ENCODE measurements at regions not wholly inside any gene's neighbourhood (a gene's known extent, or its start where the extent isn't known, plus 50 kb on each side); places are given as distances from the start of the nearest gene placed in this dataset.
A peak's percentile ranks its signal among the peaks of the same experiment; 100 is the strongest.

DNA sequence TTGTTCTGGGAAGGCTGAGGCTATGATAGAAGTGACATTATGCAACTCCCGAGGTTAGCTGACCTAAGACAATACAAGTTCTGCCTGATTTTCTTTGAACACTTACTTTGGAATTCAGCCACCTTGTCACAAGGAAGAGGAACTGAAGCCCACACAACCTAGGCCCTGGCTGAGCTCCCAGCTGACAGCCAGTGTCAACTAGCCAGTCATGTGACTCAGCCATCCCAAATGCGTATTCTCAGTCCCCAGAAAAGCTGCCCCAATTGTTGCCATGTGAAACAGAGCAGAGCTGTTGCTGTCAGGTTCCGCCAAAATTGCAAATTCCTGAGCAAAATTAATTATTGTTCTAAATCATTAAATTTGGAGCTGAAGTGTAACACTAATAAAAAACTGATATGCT lies 1010.0 kb downstream of the XPNPEP1 start:
- Histone ChIP-seq H3K36me3 (no peaks in the 10 kb centered on the region), H3K27ac (no peak overlapping the region), H3K4me1 (ENCODE audit: low read depth) (no peaks in the 10 kb centered on the region), H3K27me3 (no peaks in the 10 kb centered on the region), H3K9me3 (ENCODE audit: low read depth) (peaks cover 3% of the 10 kb centered on the region), H3K4me3 (no peak overlapping the region)
- DNase-seq (ENCODE audit: low read depth in 1 of 2, low spot score in 1 of 2) = no peak
- TF ChIP-seq, protein P1, sequence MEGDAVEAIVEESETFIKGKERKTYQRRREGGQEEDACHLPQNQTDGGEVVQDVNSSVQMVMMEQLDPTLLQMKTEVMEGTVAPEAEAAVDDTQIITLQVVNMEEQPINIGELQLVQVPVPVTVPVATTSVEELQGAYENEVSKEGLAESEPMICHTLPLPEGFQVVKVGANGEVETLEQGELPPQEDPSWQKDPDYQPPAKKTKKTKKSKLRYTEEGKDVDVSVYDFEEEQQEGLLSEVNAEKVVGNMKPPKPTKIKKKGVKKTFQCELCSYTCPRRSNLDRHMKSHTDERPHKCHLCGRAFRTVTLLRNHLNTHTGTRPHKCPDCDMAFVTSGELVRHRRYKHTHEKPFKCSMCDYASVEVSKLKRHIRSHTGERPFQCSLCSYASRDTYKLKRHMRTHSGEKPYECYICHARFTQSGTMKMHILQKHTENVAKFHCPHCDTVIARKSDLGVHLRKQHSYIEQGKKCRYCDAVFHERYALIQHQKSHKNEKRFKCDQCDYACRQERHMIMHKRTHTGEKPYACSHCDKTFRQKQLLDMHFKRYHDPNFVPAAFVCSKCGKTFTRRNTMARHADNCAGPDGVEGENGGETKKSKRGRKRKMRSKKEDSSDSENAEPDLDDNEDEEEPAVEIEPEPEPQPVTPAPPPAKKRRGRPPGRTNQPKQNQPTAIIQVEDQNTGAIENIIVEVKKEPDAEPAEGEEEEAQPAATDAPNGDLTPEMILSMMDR (IDR thresholded peaks at IDR 0.05; ENCODE audit: low read depth, low read length) = no peak

DNA sequence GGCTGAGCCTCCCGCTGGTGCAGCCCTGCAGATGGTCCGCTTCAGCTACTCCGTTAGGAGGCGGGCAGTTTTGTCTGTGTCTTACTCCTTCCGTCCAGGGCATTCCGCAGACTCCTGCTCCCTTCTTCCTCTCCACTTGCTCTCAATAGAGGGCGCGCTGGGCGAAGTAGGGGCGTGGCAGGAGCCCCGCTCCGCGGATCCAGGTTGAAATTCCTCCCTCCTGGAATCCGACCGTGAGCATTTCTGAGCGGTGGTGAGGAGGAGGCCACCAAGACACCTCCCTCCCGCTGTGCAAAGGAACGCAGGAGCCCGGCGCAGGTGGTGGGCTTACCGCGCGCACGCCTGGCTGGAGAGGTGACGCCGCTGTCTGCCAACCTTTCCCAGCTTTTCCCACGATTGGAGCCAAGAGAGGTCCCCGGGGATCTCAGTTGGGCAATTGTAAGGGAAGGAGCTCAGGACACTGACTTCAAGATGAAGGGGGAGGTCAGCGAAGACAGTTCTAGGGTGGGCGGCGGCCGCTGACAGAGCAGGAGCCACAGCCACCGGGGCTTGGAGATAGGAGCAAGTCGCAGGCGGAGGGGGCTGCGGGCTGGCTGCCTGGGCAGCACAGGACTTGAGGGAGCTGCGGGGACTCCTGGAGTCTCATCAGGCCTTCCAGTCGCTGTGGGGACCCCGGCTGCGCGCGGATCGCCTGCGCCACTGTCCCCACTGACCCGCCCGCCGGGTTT lies 1011.3 kb downstream of the XPNPEP1 start:
- no peak overlapping the region for H3K27ac ChIP-seq
- peaks cover 3% of the 10 kb centered on the region for H3K9me3 ChIP-seq (ENCODE audit: low read depth)
- H3K27me3 ChIP-seq = no peaks in the 10 kb centered on the region
- TF ChIP-seq, protein P1 (IDR thresholded peaks at IDR 0.05; ENCODE audit: low read depth, low read length) = peak; percentile 66
- no peak overlapping the region for H3K4me3 ChIP-seq
- no peaks in the 10 kb centered on the region for H3K4me1 ChIP-seq (ENCODE audit: low read depth)
- H3K36me3 ChIP-seq = no peaks in the 10 kb centered on the region
- DNase-seq (ENCODE audit: low read depth in 1 of 2, low spot score in 1 of 2) = peak in 1 of 2 donors; percentile 57

DNA sequence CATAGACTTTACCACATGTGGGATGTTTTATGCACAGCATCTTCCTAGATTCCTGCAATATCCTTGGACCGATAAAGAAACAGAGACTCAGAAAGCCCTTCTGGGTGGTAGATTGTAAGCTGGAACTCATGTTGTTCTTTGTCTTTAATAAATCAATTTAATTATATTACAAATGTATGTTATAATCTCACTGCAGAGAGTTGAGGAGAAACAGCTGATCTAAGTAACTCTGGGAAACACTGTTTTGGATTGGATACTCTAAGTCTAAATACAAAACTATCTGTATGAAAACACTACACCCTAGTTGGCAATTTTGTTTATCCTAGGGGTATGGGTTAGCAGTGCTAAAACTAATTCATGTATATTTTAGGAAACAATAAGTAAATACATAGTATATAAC lies 1015.2 kb downstream of the XPNPEP1 start:
- Histone ChIP-seq H3K27me3 (no peaks in the 10 kb centered on the region), H3K9me3 (ENCODE audit: low read depth) (no peaks in the 10 kb centered on the region), H3K36me3 (no peaks in the 10 kb centered on the region), H3K4me1 (ENCODE audit: low read depth) (no peaks in the 10 kb centered on the region), H3K4me3 (no peak overlapping the region), H3K27ac (no peak overlapping the region)
- TF ChIP-seq, protein P1 (IDR thresholded peaks at IDR 0.05; ENCODE audit: low read depth, low read length) = no peak
- no peak for DNase-seq (ENCODE audit: low read depth in 1 of 2, low spot score in 1 of 2)

DNA sequence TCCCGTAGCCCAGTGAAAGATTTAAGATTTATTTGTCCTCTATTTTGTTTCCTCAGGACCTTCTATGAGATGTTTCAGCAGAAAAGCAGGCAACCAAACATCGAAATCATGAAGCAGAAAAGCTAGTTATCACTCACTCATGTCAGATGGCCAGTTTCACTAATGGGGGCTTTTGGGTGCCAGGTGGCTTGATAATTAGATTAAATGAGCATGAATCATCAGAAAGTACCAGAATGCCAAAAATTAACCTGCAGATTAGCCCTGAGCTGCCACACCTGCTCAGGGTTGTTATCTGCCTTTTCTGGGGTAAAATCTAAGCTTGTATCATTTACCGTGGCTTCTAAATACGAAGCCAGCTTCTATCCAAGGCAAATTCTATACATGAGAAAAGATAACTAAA lies 1017.5 kb downstream of the XPNPEP1 start:
- Histone ChIP-seq H3K36me3 (no peaks in the 10 kb centered on the region), H3K27ac (no peak overlapping the region), H3K4me1 (ENCODE audit: low read depth) (no peaks in the 10 kb centered on the region), H3K27me3 (no peaks in the 10 kb centered on the region), H3K4me3 (no peak overlapping the region), H3K9me3 (ENCODE audit: low read depth) (peaks cover 2% of the 10 kb centered on the region)
- no peak for DNase-seq (ENCODE audit: low read depth in 1 of 2, low spot score in 1 of 2)
- TF ChIP-seq, protein P1 (IDR thresholded peaks at IDR 0.05; ENCODE audit: low read depth, low read length) = no peak

DNA sequence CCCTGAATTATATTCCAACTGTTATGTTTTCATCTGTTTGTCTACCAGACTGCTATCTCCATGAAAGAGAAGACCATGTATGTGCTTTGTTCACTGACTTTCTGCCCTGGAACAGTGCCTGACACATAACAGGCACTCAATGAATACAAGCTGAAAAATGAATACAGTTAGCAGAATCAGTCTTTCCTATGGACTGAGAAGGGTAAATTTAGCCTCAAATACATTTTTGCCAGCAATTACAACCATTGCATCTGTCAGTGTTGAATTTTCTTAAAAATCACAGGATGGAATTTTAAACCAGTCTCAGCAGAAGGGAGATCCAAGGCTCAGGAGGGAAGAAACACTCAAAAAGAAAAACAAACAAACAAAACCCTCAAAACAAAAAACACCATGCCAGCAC lies 1018.1 kb downstream of the XPNPEP1 start:
- Histone ChIP-seq H3K4me3 (no peak overlapping the region), H3K36me3 (no peaks in the 10 kb centered on the region), H3K9me3 (ENCODE audit: low read depth) (peaks cover 6% of the 10 kb centered on the region), H3K27me3 (no peaks in the 10 kb centered on the region), H3K27ac (no peak overlapping the region), H3K4me1 (ENCODE audit: low read depth) (no peaks in the 10 kb centered on the region)
- DNase-seq (ENCODE audit: low read depth in 1 of 2, low spot score in 1 of 2) = no peak
- TF ChIP-seq, protein P1 (IDR thresholded peaks at IDR 0.05; ENCODE audit: low read depth, low read length) = no peak
